Mesenchymal stem cell (in vitro differentiated cells and primary cell): ENCODE measurements at regions not wholly inside any gene's neighbourhood (a gene's known extent, or its start where the extent isn't known, plus 50 kb on each side); places are given as distances from the start of the nearest gene placed in this dataset.

ENCODE experiments used
- DNase-seq: peaks from one replicate; pipeline ENCODE4 v3.0.0-alpha.2; 2013
- H2AFZ ChIP-seq: one replicate; pipeline ENCODE4 v1.6.1; 2013; ENCODE audit warnings: low read depth, mild to moderate bottlenecking, control low read depth, inconsistent platforms, low read length, moderate library complexity
- H2AK5ac ChIP-seq: 2 replicates; pipeline ENCODE4 v1.6.1; 2013; ENCODE audit warnings: low read length, moderate library complexity, mild to moderate bottlenecking, inconsistent platforms; ENCODE audit not compliant: severe bottlenecking
- H2BK120ac ChIP-seq: one replicate; pipeline ENCODE4 v1.6.1; 2013; ENCODE audit warnings: low read depth, mild to moderate bottlenecking, inconsistent platforms, low read length, moderate library complexity
- H2BK12ac ChIP-seq, 2 experiments: one replicate each; pipeline ENCODE4 v1.6.1; 2013; ENCODE audit warnings: inconsistent platforms in 2 of 2, low read length in 2 of 2, mild to moderate bottlenecking in 2 of 2, moderate library complexity in 2 of 2, control low read depth in 1 of 2
- H2BK15ac ChIP-seq: one replicate; pipeline ENCODE4 v1.6.1; 2013; ENCODE audit warnings: mild to moderate bottlenecking, low read depth, inconsistent platforms; ENCODE audit not compliant: poor library complexity, severe bottlenecking
- H2BK5ac ChIP-seq: 2 replicates; pipeline ENCODE4 v1.6.1; 2013; ENCODE audit warnings: low read depth, mild to moderate bottlenecking, low read length, control low read depth, inconsistent platforms; ENCODE audit not compliant: poor library complexity, severe bottlenecking
- H3K14ac ChIP-seq, 2 experiments: one replicate each; pipeline ENCODE4 v1.6.1; 2013; ENCODE audit warnings: inconsistent platforms in 2 of 2, low read length in 2 of 2, control low read depth in 1 of 2, mild to moderate bottlenecking in 1 of 2, moderate library complexity in 1 of 2
- H3K18ac ChIP-seq, 2 experiments: one replicate each; pipeline ENCODE4 v1.6.1; 2013; ENCODE audit warnings: inconsistent platforms in 2 of 2, low read length in 2 of 2, control low read depth in 1 of 2, low read depth in 1 of 2, mild to moderate bottlenecking in 1 of 2
- H3K23ac ChIP-seq, 2 experiments: one replicate each; pipeline ENCODE4 v1.6.1; 2013; ENCODE audit warnings: inconsistent platforms in 2 of 2, low read length in 2 of 2, mild to moderate bottlenecking in 2 of 2, moderate library complexity in 2 of 2, control low read depth in 1 of 2
- H3K27ac ChIP-seq: 2 replicates; pipeline ENCODE4 v1.5.1; 2013; ENCODE audit warnings: mild to moderate bottlenecking, moderate library complexity, low read length, control low read depth, inconsistent platforms; ENCODE audit not compliant: poor library complexity, severe bottlenecking
- H3K27me3 ChIP-seq, 2 experiments: 2 replicates each; pipeline versions ENCODE4 v1.6.1 to v1.7.0; 2013; ENCODE audit warnings: low read length in 2 of 2, mild to moderate bottlenecking in 2 of 2, moderate library complexity in 2 of 2, control low read depth in 1 of 2, inconsistent platforms in 1 of 2; ENCODE audit not compliant: control insufficient read depth in 1 of 2, insufficient read depth in 1 of 2
- H3K36me3 ChIP-seq, 2 experiments: 2 replicates each; pipeline versions ENCODE4 v1.6.1 to v1.7.0; 2013; ENCODE audit warnings: low read length in 2 of 2, control low read depth in 1 of 2, inconsistent platforms in 1 of 2, low read depth in 1 of 2, mild to moderate bottlenecking in 1 of 2; ENCODE audit not compliant: insufficient read depth in 2 of 2, control insufficient read depth in 1 of 2
- H3K4ac ChIP-seq, 2 experiments: one replicate each; pipeline ENCODE4 v1.6.1; 2013; ENCODE audit warnings: inconsistent platforms in 2 of 2, low read length in 2 of 2, mild to moderate bottlenecking in 2 of 2, moderate library complexity in 2 of 2, control low read depth in 1 of 2, low read depth in 1 of 2
- H3K4me1 ChIP-seq: 2 replicates; pipeline ENCODE4 v1.6.1; 2013; ENCODE audit warnings: low read depth, low read length, control low read depth; ENCODE audit not compliant: control insufficient read depth, insufficient read depth
- H3K4me2 ChIP-seq: 2 replicates; pipeline ENCODE4 v1.6.1; 2013; ENCODE audit warnings: low read length, mild to moderate bottlenecking, inconsistent platforms; ENCODE audit not compliant: poor library complexity, severe bottlenecking
- H3K4me3 ChIP-seq, 2 experiments: 2 replicates each; pipeline versions ENCODE4 v1.5.1 to v1.7.0; 2013; ENCODE audit warnings: low read length in 2 of 2, mild to moderate bottlenecking in 2 of 2, control low read depth in 1 of 2, low read depth in 1 of 2; ENCODE audit not compliant: insufficient read depth in 1 of 2
- H3K79me1 ChIP-seq: replicated peaks from 2 replicates; pipeline ENCODE4 v1.6.1; 2013; ENCODE audit warnings: mild to moderate bottlenecking, control low read depth, low read length, inconsistent platforms; ENCODE audit not compliant: poor library complexity, severe bottlenecking
- H3K9ac ChIP-seq: 2 replicates; pipeline ENCODE4 v1.7.0; 2013; ENCODE audit warnings: mild to moderate bottlenecking, low read length, moderate library complexity
- H3K9me3 ChIP-seq: 2 replicates; pipeline ENCODE4 v1.7.0; 2013; ENCODE audit warnings: mild to moderate bottlenecking, low read length; ENCODE audit not compliant: control insufficient read depth
- H4K8ac ChIP-seq: one replicate; pipeline ENCODE4 v1.6.1; 2013; ENCODE audit warnings: inconsistent platforms, mild to moderate bottlenecking, low read length, moderate library complexity
- H4K91ac ChIP-seq: one replicate; pipeline ENCODE4 v1.6.1; 2013; ENCODE audit warnings: mild to moderate bottlenecking, low read length, inconsistent platforms
- WGBS: methylation state at CpG from one replicate; pipeline ENCODE4 v1.1.7; 2013; ENCODE audit warnings: mixed read lengths; 5-methylcytosine and 5-hydroxymethylcytosine counted together

- no peak overlapping the region for H4K8ac ChIP-seq
- no peak overlapping the region for H3K23ac ChIP-seq
- H3K14ac ChIP-seq, result no peak overlapping the region
- H3K4me1 ChIP-seq, result no peaks in the 10 kb centered on the region
- no peaks in the 10 kb centered on the region for H3K36me3 ChIP-seq
- H2BK120ac ChIP-seq, result no peak overlapping the region
- H3K79me1 ChIP-seq, result no peaks in the 10 kb centered on the region
- DNase-seq, result no peak
- no peaks in the 10 kb centered on the region for H3K9me3 ChIP-seq
- no peak overlapping the region for H3K18ac ChIP-seq
- H3K9ac ChIP-seq, result no peak overlapping the region
- 76% methylated on average over 4 of the region's 7 CpGs for WGBS
- H2AFZ ChIP-seq, result no peak overlapping the region
- no peak overlapping the region for H3K4me3 ChIP-seq
- H4K91ac ChIP-seq, result no peak overlapping the region
- H3K4me2 ChIP-seq, result no peak overlapping the region
- H2BK5ac ChIP-seq, result no peak overlapping the region
- no peak overlapping the region for H3K27ac ChIP-seq
- H3K4ac ChIP-seq, result no peak overlapping the region
- H2BK15ac ChIP-seq, result no peak overlapping the region
- H2BK12ac ChIP-seq, result no peak overlapping the region
- H3K27me3 ChIP-seq, result peaks cover 0 to 32% of the 10 kb centered on the region in 2 experiments
- no peak overlapping the region for H2AK5ac ChIP-seq
Observed at GRCh38 chr6:885051-885590, 192.2 kb upstream of the EXOC2 start.

DNA sequence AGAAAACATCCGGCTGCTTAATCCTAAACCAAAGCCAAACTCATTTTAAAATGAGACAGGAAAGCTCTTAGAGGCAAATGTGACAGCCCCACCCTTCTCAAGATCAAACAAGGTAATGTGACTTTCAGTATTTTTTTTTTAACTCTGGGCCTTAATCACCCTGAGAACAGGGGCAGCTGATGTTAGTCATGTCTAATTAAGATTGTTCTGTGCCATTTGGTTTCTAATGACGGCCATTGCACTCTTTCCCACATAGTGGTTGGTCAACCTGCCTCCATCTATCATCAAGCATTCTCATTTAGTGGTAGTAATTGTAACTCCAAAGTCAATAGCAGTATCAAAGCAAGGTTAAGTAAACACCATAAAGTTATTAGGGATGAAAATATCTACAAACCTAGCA, 191.6 kb upstream of the EXOC2 start:
- Histone ChIP-seq H3K18ac (no peak overlapping the region), H3K79me1 (no peaks in the 10 kb centered on the region), H3K27me3 (peaks cover 0 to 34% of the 10 kb centered on the region in 2 experiments), H4K8ac (no peak overlapping the region), H4K91ac (no peak overlapping the region), H3K14ac (no peak overlapping the region), H3K9me3 (no peaks in the 10 kb centered on the region), H3K4me3 (no peak overlapping the region), H3K23ac (no peak overlapping the region), H2AK5ac (no peak overlapping the region), H2BK12ac (no peak overlapping the region), H3K4ac (no peak overlapping the region), H3K36me3 (no peaks in the 10 kb centered on the region), H3K27ac (no peak overlapping the region), H2BK120ac (no peak overlapping the region), H3K4me1 (no peaks in the 10 kb centered on the region), H3K4me2 (no peak overlapping the region), H2BK5ac (no peak overlapping the region), H3K9ac (no peak overlapping the region), H2AFZ (no peak overlapping the region), H2BK15ac (no peak overlapping the region)
- 78% methylated on average over 1 of the region's 2 CpGs for WGBS
- no peak for DNase-seq

GRCh38 chr6:882084-882598, 189.2 kb upstream of the EXOC2 start:
- no peak overlapping the region for H3K4me3 ChIP-seq
- no peak for DNase-seq
- H2AFZ ChIP-seq, result no peak overlapping the region
- no peak overlapping the region for H3K23ac ChIP-seq
- peaks cover 0 to 52% of the 10 kb centered on the region in 2 experiments for H3K27me3 ChIP-seq
- no peak overlapping the region for H2BK5ac ChIP-seq
- no peaks in the 10 kb centered on the region for H3K36me3 ChIP-seq
- H3K27ac ChIP-seq, result no peak overlapping the region
- 84% methylated on average over 9 of the region's 11 CpGs for WGBS
- H2BK15ac ChIP-seq, result no peak overlapping the region
- H3K79me1 ChIP-seq, result no peaks in the 10 kb centered on the region
- no peak overlapping the region for H3K4me2 ChIP-seq
- no peak overlapping the region for H3K9ac ChIP-seq
- H3K4ac ChIP-seq, result no peak overlapping the region
- no peak overlapping the region for H2BK12ac ChIP-seq
- no peak overlapping the region for H3K18ac ChIP-seq
- H3K14ac ChIP-seq, result no peak overlapping the region
- H4K91ac ChIP-seq, result no peak overlapping the region
- H2BK120ac ChIP-seq, result no peak overlapping the region
- no peaks in the 10 kb centered on the region for H3K9me3 ChIP-seq
- no peak overlapping the region for H4K8ac ChIP-seq
- H3K4me1 ChIP-seq, result no peaks in the 10 kb centered on the region
- no peak overlapping the region for H2AK5ac ChIP-seq

- H3K4me2 ChIP-seq, result no peak overlapping the region
Observed at GRCh38 chr6:878179-878578, 185.2 kb upstream of the EXOC2 start.

More at GRCh38 chr6:878179-878578, 185.2 kb upstream of the EXOC2 start:
- no peak overlapping the region for H3K4ac ChIP-seq
- H4K91ac ChIP-seq, result no peak overlapping the region
- no peak overlapping the region for H2BK12ac ChIP-seq
- no peak overlapping the region for H3K4me3 ChIP-seq
- no peak overlapping the region for H3K27ac ChIP-seq
- H2AFZ ChIP-seq, result no peak overlapping the region
- H3K27me3 ChIP-seq, result peaks cover 0 to 55% of the 10 kb centered on the region in 2 experiments
- no peaks in the 10 kb centered on the region for H3K36me3 ChIP-seq
- H3K9ac ChIP-seq, result no peak overlapping the region
- H3K4me1 ChIP-seq, result no peaks in the 10 kb centered on the region
- H3K18ac ChIP-seq, result no peak overlapping the region
- DNase-seq, result no peak
- no peaks in the 10 kb centered on the region for H3K9me3 ChIP-seq
- WGBS, result 93% methylated on average over 7 of the region's 11 CpGs
- H2BK120ac ChIP-seq, result no peak overlapping the region
- no peak overlapping the region for H2BK5ac ChIP-seq
- H4K8ac ChIP-seq, result no peak overlapping the region
- no peak overlapping the region for H2AK5ac ChIP-seq
- no peak overlapping the region for H3K23ac ChIP-seq
- no peak overlapping the region for H2BK15ac ChIP-seq
- H3K79me1 ChIP-seq, result no peaks in the 10 kb centered on the region
- H3K14ac ChIP-seq, result no peak overlapping the region
